ENCODE measurements at regions not wholly inside any gene's neighbourhood (a gene's known extent, or its start where the extent isn't known, plus 50 kb on each side); places are given as distances from the start of the nearest gene placed in this dataset.

- H4K20me1 ChIP-seq (ENCODE audit: insufficient read depth, low read length), result no peaks in the 10 kb centered on the region
- no peaks in the 10 kb centered on the region for H3K79me2 ChIP-seq (ENCODE audit: insufficient read depth, low read length)
- no peaks in the 10 kb centered on the region for H3F3A ChIP-seq (ENCODE audit: insufficient read depth, low read length)
- no peak overlapping the region for H2AFZ ChIP-seq (ENCODE audit: low read length)
- no peaks in the 10 kb centered on the region for H3K27me3 ChIP-seq (ENCODE audit: insufficient read depth, low read length)
- H3K4me2 ChIP-seq (ENCODE audit: low read length), result no peak overlapping the region
- H3K27ac ChIP-seq (ENCODE audit: low read depth, low read length, poor library complexity, severe bottlenecking), result no peak overlapping the region
- no peaks in the 10 kb centered on the region for H3K9me3 ChIP-seq (ENCODE audit: low read length)
- no peaks in the 10 kb centered on the region for H3K36me3 ChIP-seq (ENCODE audit: insufficient read depth, low read length)
- H3K9ac ChIP-seq (ENCODE audit: low read length), result no peak overlapping the region
- H3K9me2 ChIP-seq (ENCODE audit: low read depth, low read length), result no peaks in the 10 kb centered on the region
- H3K4me3 ChIP-seq (ENCODE audit: low read depth, low read length, poor library complexity, severe bottlenecking), result no peak overlapping the region
- TF ChIP-seq CTCF (IDR thresholded peaks at IDR 0.05; ENCODE audit: low read length), result no peak
- H3K4me1 ChIP-seq (ENCODE audit: insufficient read depth, low read length, severe bottlenecking), result peaks cover 7% of the 10 kb centered on the region
Measured at GRCh38 chr7:52936750-52937149, 98.7 kb upstream of the POM121L12 start.

GRCh38 chr7:52928591-52928990 is 106.8 kb upstream of the POM121L12 start:
- Histone ChIP-seq H4K20me1 (ENCODE audit: insufficient read depth, low read length) (no peaks in the 10 kb centered on the region), H3K79me2 (ENCODE audit: insufficient read depth, low read length) (no peaks in the 10 kb centered on the region), H3K9me3 (ENCODE audit: low read length) (no peaks in the 10 kb centered on the region), H3K4me2 (ENCODE audit: low read length) (no peak overlapping the region), H3K27me3 (ENCODE audit: insufficient read depth, low read length) (no peaks in the 10 kb centered on the region), H3K27ac (ENCODE audit: low read depth, low read length, poor library complexity, severe bottlenecking) (no peak overlapping the region), H3K36me3 (ENCODE audit: insufficient read depth, low read length) (no peaks in the 10 kb centered on the region), H3K4me1 (ENCODE audit: insufficient read depth, low read length, severe bottlenecking) (no peaks in the 10 kb centered on the region), H3K9ac (ENCODE audit: low read length) (no peak overlapping the region), H3F3A (ENCODE audit: insufficient read depth, low read length) (no peaks in the 10 kb centered on the region), H3K9me2 (ENCODE audit: low read depth, low read length) (no peaks in the 10 kb centered on the region), H2AFZ (ENCODE audit: low read length) (no peak overlapping the region), H3K4me3 (ENCODE audit: low read depth, low read length, poor library complexity, severe bottlenecking) (no peak overlapping the region)
- TF ChIP-seq CTCF (IDR thresholded peaks at IDR 0.05; ENCODE audit: low read length) (no peak), EZH2 (IDR thresholded peaks at IDR 0.05; ENCODE audit: borderline replicate concordance, low read length) (no peak)

GRCh38 chr7:52925332-52925731 is 110.1 kb upstream of the POM121L12 start:
- Histone ChIP-seq H3K79me2 (ENCODE audit: insufficient read depth, low read length) (no peaks in the 10 kb centered on the region), H3K27me3 (ENCODE audit: insufficient read depth, low read length) (no peaks in the 10 kb centered on the region), H3K36me3 (ENCODE audit: insufficient read depth, low read length) (no peaks in the 10 kb centered on the region), H2AFZ (ENCODE audit: low read length) (no peak overlapping the region), H3K9ac (ENCODE audit: low read length) (no peak overlapping the region), H3K9me3 (ENCODE audit: low read length) (0 out of 2 replicates have a peak, but pooled peaks cover 5% of the 10 kb centered on the region), H3K4me3 (ENCODE audit: low read depth, low read length, poor library complexity, severe bottlenecking) (no peak overlapping the region), H3K4me2 (ENCODE audit: low read length) (no peak overlapping the region), H4K20me1 (ENCODE audit: insufficient read depth, low read length) (no peaks in the 10 kb centered on the region), H3F3A (ENCODE audit: insufficient read depth, low read length) (no peaks in the 10 kb centered on the region), H3K27ac (ENCODE audit: low read depth, low read length, poor library complexity, severe bottlenecking) (no peak overlapping the region), H3K9me2 (ENCODE audit: low read depth, low read length) (no peaks in the 10 kb centered on the region), H3K4me1 (ENCODE audit: insufficient read depth, low read length, severe bottlenecking) (peaks cover 11% of the 10 kb centered on the region)
- TF ChIP-seq CTCF (IDR thresholded peaks at IDR 0.05; ENCODE audit: low read length) (peak; percentile 44; the same call in 1 of the 2 replicates), EZH2 (IDR thresholded peaks at IDR 0.05; ENCODE audit: borderline replicate concordance, low read length) (no peak)

Data from OCI-LY1 (cell line).